HFF-Myc (cell line): ENCODE measurements at regions not wholly inside any gene's neighbourhood (a gene's known extent, or its start where the extent isn't known, plus 50 kb on each side); places are given as distances from the start of the nearest gene placed in this dataset.

Experiments
- DNase-seq: peaks from one replicate; pipeline ENCODE4 v3.0.0-alpha.2; 2011; ENCODE audit warnings: low read depth; ENCODE audit errors: extremely low read depth
- H3K4me3 ChIP-seq: replicated peaks from 2 replicates; pipeline ENCODE4 v1.5.1; 2011; ENCODE audit warnings: low read depth, mild to moderate bottlenecking, control low read depth, low read length
- TF ChIP-seq, protein P1 (sequence below): IDR thresholded peaks from 2 replicates; pipeline ENCODE4 v1.5.1; 2012; ENCODE audit warnings: mild to moderate bottlenecking, low read depth, low read length, control low read depth; ENCODE audit errors: missing control alignments

DNA sequence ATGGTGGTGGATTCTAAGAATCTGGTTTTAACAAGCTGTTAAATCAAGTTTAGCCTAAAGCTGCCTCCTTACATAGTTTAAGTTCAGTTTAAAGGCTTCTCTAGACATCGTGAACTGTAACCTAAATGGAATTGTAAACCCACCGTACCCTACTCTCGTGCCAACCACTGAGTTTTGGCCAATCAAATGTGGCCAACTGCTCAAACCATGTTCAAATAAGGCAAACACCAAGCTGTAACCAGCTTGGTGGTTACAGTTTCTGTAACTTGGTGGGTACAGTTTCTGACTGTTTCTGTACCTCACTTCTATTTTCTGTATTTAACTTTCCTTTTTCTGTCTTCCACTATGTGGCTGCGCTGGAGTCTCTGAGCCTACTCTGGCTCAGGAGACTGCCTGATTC is 131.9 kb upstream of the DDHD1 start:
- no peak for DNase-seq
- TF ChIP-seq, protein P1, sequence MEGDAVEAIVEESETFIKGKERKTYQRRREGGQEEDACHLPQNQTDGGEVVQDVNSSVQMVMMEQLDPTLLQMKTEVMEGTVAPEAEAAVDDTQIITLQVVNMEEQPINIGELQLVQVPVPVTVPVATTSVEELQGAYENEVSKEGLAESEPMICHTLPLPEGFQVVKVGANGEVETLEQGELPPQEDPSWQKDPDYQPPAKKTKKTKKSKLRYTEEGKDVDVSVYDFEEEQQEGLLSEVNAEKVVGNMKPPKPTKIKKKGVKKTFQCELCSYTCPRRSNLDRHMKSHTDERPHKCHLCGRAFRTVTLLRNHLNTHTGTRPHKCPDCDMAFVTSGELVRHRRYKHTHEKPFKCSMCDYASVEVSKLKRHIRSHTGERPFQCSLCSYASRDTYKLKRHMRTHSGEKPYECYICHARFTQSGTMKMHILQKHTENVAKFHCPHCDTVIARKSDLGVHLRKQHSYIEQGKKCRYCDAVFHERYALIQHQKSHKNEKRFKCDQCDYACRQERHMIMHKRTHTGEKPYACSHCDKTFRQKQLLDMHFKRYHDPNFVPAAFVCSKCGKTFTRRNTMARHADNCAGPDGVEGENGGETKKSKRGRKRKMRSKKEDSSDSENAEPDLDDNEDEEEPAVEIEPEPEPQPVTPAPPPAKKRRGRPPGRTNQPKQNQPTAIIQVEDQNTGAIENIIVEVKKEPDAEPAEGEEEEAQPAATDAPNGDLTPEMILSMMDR = no peak
- no peak overlapping the region for H3K4me3 ChIP-seq

DNA sequence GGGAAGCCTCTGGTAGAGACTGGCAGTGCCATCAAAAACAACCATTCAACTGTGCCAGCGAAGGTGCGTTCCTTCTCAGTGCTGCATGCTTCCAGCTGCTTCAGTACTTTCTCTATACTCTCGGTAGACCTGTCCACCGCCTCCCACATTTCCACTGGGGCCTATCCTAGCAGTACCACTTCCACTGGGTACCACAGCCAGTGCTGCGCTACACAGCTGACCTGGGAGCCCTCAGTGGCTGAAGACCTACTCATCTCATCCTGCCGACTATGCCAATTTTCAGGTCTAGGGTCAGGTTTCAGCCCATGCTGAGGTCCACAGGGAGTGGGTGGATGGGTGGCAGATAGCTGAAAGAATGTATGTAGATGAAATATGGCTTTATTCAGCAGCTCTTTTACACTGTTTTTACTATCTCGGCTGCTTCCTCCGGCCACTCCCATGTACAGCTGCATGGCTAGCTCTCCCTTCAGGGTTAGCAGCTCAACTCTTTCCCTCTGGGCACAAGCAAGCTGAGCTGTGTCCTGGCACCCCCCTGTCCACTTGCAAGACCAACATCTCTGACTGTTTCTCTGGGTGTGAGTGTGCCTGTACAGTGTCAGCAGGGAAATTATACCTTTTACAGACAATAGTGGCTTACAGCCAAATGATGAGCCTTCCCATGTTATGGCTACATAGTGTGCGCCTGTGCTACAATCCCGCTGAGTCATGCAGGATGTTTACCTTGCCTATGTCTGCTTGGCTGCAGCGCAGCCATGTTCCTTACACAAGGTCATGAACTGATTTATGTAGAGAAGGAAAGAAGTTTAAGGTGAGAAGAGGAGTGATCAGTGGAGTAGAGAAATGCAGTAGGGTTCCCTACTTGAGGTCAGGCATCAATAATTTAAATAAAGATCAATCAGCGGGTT is 125.7 kb upstream of the DDHD1 start:
- TF ChIP-seq, protein P1 = no peak
- H3K4me3 ChIP-seq = no peak overlapping the region
- DNase-seq = peak; percentile 50

DNA sequence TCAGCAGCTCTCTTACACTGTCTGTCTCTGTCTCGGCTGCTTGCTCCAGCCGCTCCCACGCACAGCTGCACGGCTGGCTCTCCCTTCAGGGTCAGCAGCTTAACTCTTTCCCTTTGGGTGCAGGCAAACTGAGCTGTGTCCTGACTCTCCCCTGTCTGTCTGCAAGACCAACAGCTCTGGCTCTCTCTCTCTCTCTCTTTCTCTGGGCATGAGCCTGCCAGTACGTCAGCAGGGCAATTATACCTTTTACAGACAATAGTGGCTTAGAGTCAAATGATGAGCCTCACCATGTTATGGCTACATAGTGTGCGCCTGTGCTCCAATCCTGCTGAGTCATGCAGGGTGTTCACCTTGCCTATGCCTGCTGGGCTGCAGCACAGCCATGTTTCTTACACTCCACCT is 120.5 kb upstream of the DDHD1 start:
- TF ChIP-seq, protein P1 = no peak
- no peak overlapping the region for H3K4me3 ChIP-seq
- DNase-seq = peak; percentile 5

DNA sequence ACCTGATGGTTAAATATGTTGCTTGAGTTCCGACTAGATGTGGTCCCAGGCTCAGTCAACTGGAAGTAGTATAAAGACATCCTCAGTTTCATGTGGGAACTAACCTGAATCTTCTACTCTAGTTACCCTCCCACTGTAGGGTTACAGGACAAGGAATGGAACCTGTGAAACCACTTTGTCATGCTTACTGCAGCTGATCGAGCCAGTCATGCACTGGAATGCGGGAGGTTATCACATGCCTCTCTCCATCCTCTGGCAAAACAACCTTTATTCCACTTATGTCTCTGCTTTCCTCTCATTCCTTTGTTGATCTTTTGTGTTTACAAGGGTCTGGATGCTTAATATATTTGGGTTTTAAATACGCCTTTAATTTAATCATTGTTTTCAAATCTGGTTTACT is 111.9 kb upstream of the DDHD1 start:
- TF ChIP-seq, protein P1 = no peak
- H3K4me3 ChIP-seq = no peak overlapping the region
- DNase-seq = no peak

DNA sequence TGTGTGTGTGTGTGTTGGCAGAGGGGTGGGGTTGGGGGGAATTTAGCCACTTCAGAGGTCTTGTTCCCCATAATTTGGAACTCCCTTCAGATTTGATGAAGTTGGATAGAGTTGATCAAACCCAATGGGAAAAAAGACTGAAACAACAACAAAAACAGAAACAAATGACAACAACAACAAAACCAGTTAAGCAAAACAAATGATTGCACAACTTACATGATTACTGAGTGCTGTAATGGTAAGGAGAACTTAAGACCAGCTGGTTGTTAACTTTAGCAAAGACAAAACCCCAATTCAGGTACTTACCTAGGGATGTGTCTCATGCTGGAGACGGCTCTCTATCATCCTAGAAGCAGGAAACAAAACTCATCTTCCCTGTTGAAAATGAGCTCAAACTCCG is 107.8 kb upstream of the DDHD1 start:
- DNase-seq = no peak
- TF ChIP-seq, protein P1 = no peak
- H3K4me3 ChIP-seq = no peak overlapping the region

DNA sequence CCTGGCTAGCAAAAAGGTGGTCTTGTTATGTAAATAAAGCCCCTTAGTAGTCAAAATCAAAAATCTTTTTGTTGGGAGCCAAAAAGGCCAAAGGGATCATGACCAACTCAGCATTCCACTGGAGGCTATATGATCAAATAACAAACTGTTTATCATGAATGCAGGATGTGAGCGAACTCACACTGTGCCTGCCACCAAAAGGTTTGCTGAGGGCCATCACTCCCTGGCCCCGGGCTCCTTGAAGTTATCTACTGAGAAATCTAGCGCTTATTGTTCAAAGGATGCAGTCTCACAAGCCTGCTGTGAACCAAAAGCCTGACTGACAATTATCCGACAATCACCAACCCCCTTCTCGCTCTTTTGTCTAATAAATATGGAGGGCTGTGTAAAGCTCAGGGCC is 107.2 kb upstream of the DDHD1 start:
- no peak overlapping the region for H3K4me3 ChIP-seq
- DNase-seq = no peak
- TF ChIP-seq, protein P1 = no peak

DNA sequence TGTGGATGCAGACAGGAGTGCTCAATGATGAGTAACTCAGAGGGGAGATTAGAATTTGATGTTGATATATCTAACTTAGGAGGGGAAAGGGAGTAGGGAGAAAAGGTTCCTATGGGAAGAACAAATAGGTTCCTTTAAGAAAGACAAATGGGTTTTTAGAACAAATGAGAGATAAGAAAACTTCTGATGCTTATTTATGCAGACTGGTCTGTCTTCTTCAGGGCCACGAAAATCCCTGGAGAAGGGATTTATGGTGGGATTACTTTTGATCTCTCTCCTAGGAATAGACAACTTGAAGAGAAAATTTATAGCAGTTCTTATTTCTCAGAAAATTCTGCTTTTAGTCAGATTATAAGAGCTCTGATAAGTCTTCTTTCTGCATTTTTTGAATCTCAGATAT is 99.0 kb upstream of the DDHD1 start:
- no peak for DNase-seq
- TF ChIP-seq, protein P1 = no peak
- no peak overlapping the region for H3K4me3 ChIP-seq
